Activated CD4-positive, alpha-beta T cell treated with anti-CD3 and anti-CD28 coated beads, Interleukin-2, Interleukin-4, amounts not matched to agents 100 ng/mL and 50 ng/mL, durations not matched to agents 16 hours and 8 hours (primary cell): ENCODE measurements at regions not wholly inside any gene's neighbourhood (a gene's known extent, or its start where the extent isn't known, plus 50 kb on each side); places are given as distances from the start of the nearest gene placed in this dataset.

ENCODE experiments used
- DNase-seq: peaks from one replicate; pipeline ENCODE4 v3.0.0-alpha.2; 2020; ENCODE audit warnings: low spot score

GRCh38 chr1:98066911-98067310 is 146.1 kb upstream of the DPYD start:
- DNase-seq: no peak

GRCh38 chr1:98059620-98060019 is 138.8 kb upstream of the DPYD start:
- DNase-seq: no peak

GRCh38 chr1:98058676-98059075 is 137.8 kb upstream of the DPYD start:
- DNase-seq: no peak

- DNase-seq: no peak
Measured at GRCh38 chr1:98057236-98057910, 136.5 kb upstream of the DPYD start.

- DNase-seq: no peak
Measured at GRCh38 chr1:98056781-98057180, 135.9 kb upstream of the DPYD start.

GRCh38 chr1:98055457-98055856 is 134.6 kb upstream of the DPYD start:
- no peak for DNase-seq

- no peak for DNase-seq
Measured at GRCh38 chr1:98054786-98055185, 134.0 kb upstream of the DPYD start.

GRCh38 chr1:98054367-98054701 is 133.5 kb upstream of the DPYD start:
- no peak for DNase-seq

- peak; percentile 60 for DNase-seq
Measured at GRCh38 chr1:98053471-98054366, 132.9 kb upstream of the DPYD start.

- peak; percentile 79 for DNase-seq
Measured at GRCh38 chr1:98051065-98051675, 130.3 kb upstream of the DPYD start.

GRCh38 chr1:98049370-98050135 is 128.7 kb upstream of the DPYD start:
- no peak for DNase-seq

GRCh38 chr1:98048751-98049325 is 128.0 kb upstream of the DPYD start:
- no peak for DNase-seq

- peak; percentile 67 for DNase-seq
Measured at GRCh38 chr1:98048244-98048643, 127.4 kb upstream of the DPYD start.

GRCh38 chr1:98047171-98047570 is 126.3 kb upstream of the DPYD start:
- DNase-seq: no peak

GRCh38 chr1:98045767-98046641 is 125.2 kb upstream of the DPYD start:
- DNase-seq: no peak

GRCh38 chr1:98045211-98045766 is 124.5 kb upstream of the DPYD start:
- no peak for DNase-seq

GRCh38 chr1:98044766-98045165 is 123.9 kb upstream of the DPYD start:
- no peak for DNase-seq

GRCh38 chr1:98044071-98044697 is 123.3 kb upstream of the DPYD start:
- no peak for DNase-seq

GRCh38 chr1:98035602-98036002 is 114.8 kb upstream of the DPYD start:
- no peak for DNase-seq

GRCh38 chr1:98034505-98034904 is 113.7 kb upstream of the DPYD start:
- no peak for DNase-seq
